Hypothalamus (tissue), 51 donors: ENCODE measurements at regions not wholly inside any gene's neighbourhood (a gene's known extent, or its start where the extent isn't known, plus 50 kb on each side); places are given as distances from the start of the nearest gene placed in this dataset.
A peak's percentile ranks its signal among the peaks of the same experiment; 100 is the strongest.

ENCODE experiments used
- DNase-seq, 51 donors: peaks; one replicate each; lab custom pipeline; 2025; lab: John Stamatoyannopoulos, UW

- DNase-seq: peak in 1 of 51 donors; percentile 37
Measured at GRCh38 chr10:130481076-130481930, 345.1 kb downstream of the GLRX3 start.

GRCh38 chr10:130481936-130482335 lies 345.7 kb downstream of the GLRX3 start:
- no peak for DNase-seq

GRCh38 chr10:130483691-130484467 lies 347.7 kb downstream of the GLRX3 start:
- no peak for DNase-seq

GRCh38 chr10:130484468-130485180 lies 348.4 kb downstream of the GLRX3 start:
- DNase-seq: no peak

DNA sequence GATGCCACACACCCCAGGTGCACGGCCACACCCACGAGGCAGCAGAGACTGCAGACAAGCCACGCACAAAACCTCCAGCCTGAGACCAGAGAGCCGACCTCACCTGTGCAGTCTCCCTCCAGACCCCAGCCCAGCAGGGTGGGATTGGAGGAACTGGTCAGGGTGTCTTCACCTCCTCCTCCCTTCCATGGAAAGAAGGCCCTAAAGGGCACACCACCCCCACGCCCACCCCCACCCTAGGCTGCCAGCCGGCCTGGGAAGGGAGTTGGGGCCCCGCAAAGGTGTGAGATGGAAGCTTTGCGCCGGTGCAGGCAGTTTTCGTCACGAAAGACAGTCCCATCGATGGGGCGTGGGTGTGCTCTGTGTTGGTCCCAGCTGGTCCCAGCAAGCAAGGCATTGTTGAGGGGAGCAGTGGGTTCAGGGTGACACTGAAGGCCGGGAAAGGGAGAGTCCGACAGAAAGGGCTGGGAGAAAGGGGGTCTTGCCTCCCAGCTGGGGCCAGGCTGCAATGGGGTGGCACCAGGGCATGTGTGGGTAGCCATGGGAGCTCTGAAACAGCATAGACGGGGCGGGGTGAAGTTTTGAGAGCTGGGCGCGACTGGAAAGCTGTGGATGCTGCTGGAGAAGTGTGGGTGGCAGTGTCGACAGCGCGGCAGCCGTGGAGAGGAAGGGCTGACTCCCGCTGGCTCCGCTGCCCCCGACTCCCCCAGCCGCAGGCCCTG lies 349.2 kb downstream of the GLRX3 start:
- DNase-seq: no peak

DNA sequence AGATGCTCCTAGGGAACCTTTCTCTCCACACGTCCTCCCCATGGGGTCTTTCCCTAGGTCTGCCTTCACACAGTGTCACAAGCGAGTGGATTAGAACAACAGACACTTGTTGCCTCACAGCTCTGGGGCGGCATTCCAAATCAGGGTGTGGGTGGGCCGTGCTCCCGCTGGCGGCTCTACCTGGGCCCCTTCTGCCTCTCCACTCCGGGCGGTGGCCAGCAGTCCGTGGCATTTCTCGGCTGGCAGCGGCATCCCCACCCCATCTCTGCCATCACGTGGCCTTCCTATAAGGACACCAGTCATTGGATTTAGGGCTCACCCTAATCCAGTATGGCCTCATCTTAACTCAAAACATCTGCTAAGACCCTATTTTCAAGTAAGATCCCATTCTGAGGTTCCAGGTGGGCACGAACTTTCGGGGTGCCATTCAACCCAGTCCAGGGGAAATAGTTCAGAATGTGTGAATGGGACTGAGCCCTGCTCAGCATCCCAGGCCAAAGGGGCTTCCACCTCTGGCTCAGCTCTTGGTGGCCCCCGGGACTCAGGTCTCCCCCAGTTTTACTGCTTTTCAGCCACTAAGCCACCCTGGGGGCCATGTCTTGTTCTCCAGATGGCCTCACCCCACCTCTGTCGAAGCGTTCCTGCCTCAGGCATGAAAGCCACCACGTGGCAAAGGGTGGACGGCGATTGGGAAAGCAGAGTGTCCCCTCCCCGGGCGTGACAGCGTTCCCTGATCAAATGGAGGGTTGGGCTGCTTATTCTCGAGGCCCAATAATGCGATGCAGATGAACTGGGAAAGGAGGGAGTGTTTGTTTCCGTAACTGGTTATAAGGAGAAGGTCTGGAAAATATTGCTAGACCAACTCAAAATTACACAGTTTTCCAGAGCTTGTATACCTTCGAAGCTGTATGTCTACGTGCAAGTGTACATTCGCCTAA lies 350.0 kb downstream of the GLRX3 start:
- DNase-seq: no peak

DNA sequence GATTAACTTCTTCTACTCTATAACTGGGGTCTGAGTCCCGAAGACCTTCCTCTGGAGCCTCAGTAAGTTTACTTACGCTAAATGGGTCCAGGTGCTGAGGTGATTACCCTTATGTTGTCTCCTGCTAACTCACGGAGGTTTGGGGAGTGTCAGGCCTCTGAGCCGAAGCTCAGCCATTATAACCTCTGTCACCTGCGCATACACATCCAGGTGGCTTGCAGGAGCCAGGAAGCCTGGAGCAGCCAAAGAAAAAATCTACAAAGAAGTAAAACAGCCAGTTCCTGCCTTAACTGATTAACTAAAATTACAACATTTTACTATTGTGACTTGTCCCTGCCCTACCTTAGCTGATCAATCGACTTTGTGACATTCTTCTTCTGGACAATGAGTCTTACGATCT lies 350.7 kb downstream of the GLRX3 start:
- no peak for DNase-seq

DNA sequence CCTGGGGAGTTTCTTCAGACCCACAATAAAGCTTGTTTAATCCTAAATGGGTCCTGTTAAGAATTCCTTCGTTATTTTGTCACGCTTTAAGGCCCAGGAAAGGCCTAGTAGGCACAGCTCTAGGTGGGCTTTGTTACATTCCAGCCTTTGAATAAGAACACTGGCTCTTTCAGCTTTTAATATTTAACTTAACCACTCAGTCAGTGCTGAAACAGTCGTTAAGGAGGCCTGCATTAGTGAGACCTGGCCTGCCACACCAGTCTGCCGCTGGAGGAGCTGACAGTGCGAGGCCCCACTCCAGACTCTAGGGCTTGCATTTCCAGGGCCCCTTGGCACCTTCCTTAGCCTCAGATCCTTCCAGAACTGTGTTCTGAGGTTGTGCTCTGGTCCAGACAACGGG lies 351.4 kb downstream of the GLRX3 start:
- DNase-seq: no peak

DNA sequence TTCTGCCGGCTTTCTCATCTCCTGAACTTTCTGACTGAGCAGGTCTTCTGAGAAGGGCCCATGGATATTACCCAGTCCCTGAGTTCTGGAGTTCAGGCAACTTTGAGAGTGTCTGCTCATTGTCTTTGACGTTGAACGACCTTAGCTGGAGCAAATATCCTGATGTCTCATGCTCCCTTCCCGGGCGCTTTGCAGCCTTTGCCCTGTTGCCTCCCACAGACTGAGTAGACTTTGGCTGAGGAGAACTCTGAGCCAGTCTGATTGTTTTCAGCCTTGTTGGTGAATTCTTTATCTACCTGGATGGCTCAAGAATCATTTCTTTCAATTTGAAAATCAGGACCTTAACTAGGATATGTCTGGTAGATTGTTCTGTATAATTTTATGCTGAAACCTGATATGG lies 353.7 kb downstream of the GLRX3 start:
- no peak for DNase-seq

GRCh38 chr10:130491011-130491692 lies 355.0 kb downstream of the GLRX3 start:
- DNase-seq: no peak

GRCh38 chr10:130491693-130492050 lies 355.5 kb downstream of the GLRX3 start:
- DNase-seq: no peak

- no peak for DNase-seq
Measured at GRCh38 chr10:130492266-130492934, 356.2 kb downstream of the GLRX3 start.

- no peak for DNase-seq
Measured at GRCh38 chr10:130493021-130493420, 356.8 kb downstream of the GLRX3 start.

GRCh38 chr10:130493446-130494145 lies 357.4 kb downstream of the GLRX3 start:
- DNase-seq: no peak

GRCh38 chr10:130495116-130495862 lies 359.1 kb downstream of the GLRX3 start:
- no peak for DNase-seq

DNA sequence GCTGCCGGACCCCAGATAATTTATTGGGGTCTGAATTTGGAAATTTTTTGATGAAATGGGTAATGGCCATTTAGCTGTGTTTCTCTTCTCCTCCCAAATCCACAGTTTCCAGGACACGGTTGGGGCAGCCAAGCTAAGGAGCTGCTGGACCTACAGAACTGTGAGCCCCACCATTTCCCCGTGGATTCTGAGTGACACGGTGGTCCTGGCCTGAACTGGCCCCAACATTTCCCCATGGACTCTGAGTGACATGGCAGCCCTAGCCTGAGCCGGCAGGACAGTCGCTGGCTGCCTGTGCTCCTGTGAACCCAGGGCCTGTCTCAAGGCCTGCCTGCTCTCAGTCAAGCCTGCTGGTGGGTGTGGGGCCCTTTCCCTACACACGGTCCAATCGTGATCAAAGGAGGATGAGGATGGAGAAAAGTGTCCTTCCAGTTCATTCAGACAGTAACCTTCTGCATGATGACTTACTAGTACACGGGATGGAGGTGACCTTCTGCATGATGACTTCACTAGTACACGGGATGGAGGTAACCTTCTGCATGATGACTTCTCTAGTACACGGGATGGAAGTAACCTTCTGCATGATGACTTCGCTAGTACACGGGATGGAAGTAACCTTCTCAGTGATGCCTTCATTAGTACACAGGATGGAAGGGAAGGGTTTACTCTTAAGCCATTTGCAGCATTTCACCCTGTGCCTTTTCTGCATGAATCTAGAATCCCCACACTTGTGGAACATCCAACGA lies 359.9 kb downstream of the GLRX3 start:
- DNase-seq: no peak
